22Rv1 (cell line): ENCODE measurements at regions not wholly inside any gene's neighbourhood (a gene's known extent, or its start where the extent isn't known, plus 50 kb on each side); places are given as distances from the start of the nearest gene placed in this dataset.

Experiments used
- H3K27ac ChIP-seq: fragments of 450-650 bp; 2 replicates; pipeline ENCODE4 v1.5.1; 2017
- CTCF ChIP-seq: fragments of 450-650 bp; IDR thresholded peaks from 2 replicates; pipeline ENCODE4 v1.5.1; 2017; ENCODE audit warnings: mild to moderate bottlenecking
- ZFX ChIP-seq: fragments of 450-650 bp; IDR thresholded peaks from 2 replicates; pipeline ENCODE4 v1.6.1; 2017; ENCODE audit warnings: antibody characterized with exemption, borderline replicate concordance

- TF ChIP-seq ZFX (no peak), CTCF (no peak)
Observed at GRCh38 chr9:113753398-113754119, 122.5 kb upstream of the ZNF618 start.

GRCh38 chr9:113754739-113755138 is 121.4 kb upstream of the ZNF618 start:
- H3K27ac ChIP-seq, result no peak overlapping the region
- TF ChIP-seq ZFX (no peak), CTCF (no peak)

More at GRCh38 chr9:113753398-113754119, 122.5 kb upstream of the ZNF618 start:
- no peak overlapping the region for H3K27ac ChIP-seq

GRCh38 chr9:113755433-113755832 is 120.7 kb upstream of the ZNF618 start:
- TF ChIP-seq CTCF (no peak), ZFX (no peak)
- H3K27ac ChIP-seq, result no peak overlapping the region

- no peak for TF ChIP-seq ZFX
- no peak for TF ChIP-seq CTCF
Observed at GRCh38 chr9:113756476-113757192, 119.5 kb upstream of the ZNF618 start.

GRCh38 chr9:113763429-113763828 is 112.7 kb upstream of the ZNF618 start:
- H3K27ac ChIP-seq, result no peak overlapping the region
- TF ChIP-seq CTCF, result no peak
- no peak for TF ChIP-seq ZFX

More at GRCh38 chr9:113756476-113757192, 119.5 kb upstream of the ZNF618 start:
- H3K27ac ChIP-seq, result no peak overlapping the region

- H3K27ac ChIP-seq, result no peak overlapping the region
- no peak for TF ChIP-seq ZFX
- TF ChIP-seq CTCF, result no peak
Observed at GRCh38 chr9:113764572-113764971, 111.5 kb upstream of the ZNF618 start.

- no peak overlapping the region for H3K27ac ChIP-seq
- TF ChIP-seq ZFX (no peak), CTCF (no peak)
Observed at GRCh38 chr9:113769412-113769811, 106.7 kb upstream of the ZNF618 start.
